ENCODE measurements at regions not wholly inside any gene's neighbourhood (a gene's known extent, or its start where the extent isn't known, plus 50 kb on each side); places are given as distances from the start of the nearest gene placed in this dataset.

- ChIA-PET CTCF (interaction anchor here (0.6 kb wide), 1 partner anchor 1389 kb away, joined by 3 read pairs; no protein-coding TSS in a partner anchor), POLR2A (no interaction called here)
- H3K27me3 Mint-ChIP-seq: no peaks in the 10 kb centered on the region
- Histone ChIP-seq H3K9me3 (ENCODE audit: control extremely low read depth in 1 of 3, control insufficient read depth in 2 of 3, insufficient read depth in 1 of 3, low read length in 2 of 3) (no peaks in the 10 kb centered on the region), H3K36me3 (replicated peaks in 1 of 2; ENCODE audit: control extremely low read depth in 1 of 2, control insufficient read depth in 1 of 2, extremely low read depth in 1 of 2, insufficient read depth in 2 of 2, low read length in 1 of 2) (no peaks in the 10 kb centered on the region), H3K27ac (ENCODE audit: low read length in 2 of 2) (no peak overlapping the region), H3K9ac (ENCODE audit: low read length) (no peak overlapping the region), H2AFZ (ENCODE audit: insufficient read depth, low read depth, low read length, poor library complexity, severe bottlenecking) (no peak overlapping the region), H3K27me3 (replicated peaks in 1 of 4; ENCODE audit: control extremely low read depth in 1 of 4, control insufficient read depth in 3 of 4, insufficient read depth in 4 of 4, low read length in 3 of 4) (no peaks in the 10 kb centered on the region), H3K4me1 (ENCODE audit: control insufficient read depth in 2 of 2, insufficient read depth in 2 of 2, low read length in 2 of 2) (no peaks in the 10 kb centered on the region), H3K4me2 (replicated peaks; ENCODE audit: low read depth, low read length, poor library complexity, severe bottlenecking) (no peak overlapping the region), H3K79me2 (ENCODE audit: control insufficient read depth, insufficient read depth, low read length) (no peaks in the 10 kb centered on the region), H3K4me3 (ENCODE audit: control extremely low read depth in 1 of 5, extremely low read depth in 1 of 5, insufficient read depth in 1 of 5, low read depth in 2 of 5, low read length in 4 of 5) (no peak overlapping the region), H4K20me1 (ENCODE audit: control insufficient read depth, insufficient read depth, low read length, poor library complexity, severe bottlenecking) (no peaks in the 10 kb centered on the region)
- intact Hi-C loops (cut with micrococcal nuclease): no loop called here
- H3K27ac Mint-ChIP-seq: no peak overlapping the region
- DNase-seq (no peak), ATAC-seq (ENCODE audit: low read depth) (no peak)
- WGBS (ENCODE audit: insufficient coverage): no CpG with 5 or more reads among the region's 2 CpGs
- H3K9me3 Mint-ChIP-seq (ENCODE audit: insufficient read depth): no peaks in the 10 kb centered on the region
- no peaks in the 10 kb centered on the region for H3K4me1 Mint-ChIP-seq
- H3K4me3 Mint-ChIP-seq: no peak overlapping the region
- TF ChIP-seq CTCF (IDR thresholded peaks at IDR 0.05) (no peak), EZH2 (IDR thresholded peaks at IDR 0.05; ENCODE audit: borderline replicate concordance, insufficient read depth, low read depth, low read length, poor library complexity, severe bottlenecking) (no peak)
Observed at GRCh38 chr15:47358876-47359275, 358.4 kb upstream of the SEMA6D start.

- Histone ChIP-seq H3K36me3 (replicated peaks in 1 of 2; ENCODE audit: control extremely low read depth in 1 of 2, control insufficient read depth in 1 of 2, extremely low read depth in 1 of 2, insufficient read depth in 2 of 2, low read length in 1 of 2) (no peaks in the 10 kb centered on the region), H3K9me3 (ENCODE audit: control extremely low read depth in 1 of 3, control insufficient read depth in 2 of 3, insufficient read depth in 1 of 3, low read length in 2 of 3) (peaks cover 0 to 4% (median 0%) of the 10 kb centered on the region in 3 donors), H3K9ac (ENCODE audit: low read length) (no peak overlapping the region), H3K79me2 (ENCODE audit: control insufficient read depth, insufficient read depth, low read length) (no peaks in the 10 kb centered on the region), H3K4me2 (replicated peaks; ENCODE audit: low read depth, low read length, poor library complexity, severe bottlenecking) (no peak overlapping the region), H2AFZ (ENCODE audit: insufficient read depth, low read depth, low read length, poor library complexity, severe bottlenecking) (no peak overlapping the region), H3K4me3 (ENCODE audit: control extremely low read depth in 1 of 5, extremely low read depth in 1 of 5, insufficient read depth in 1 of 5, low read depth in 2 of 5, low read length in 4 of 5) (no peak overlapping the region), H3K4me1 (ENCODE audit: control insufficient read depth in 2 of 2, insufficient read depth in 2 of 2, low read length in 2 of 2) (no peaks in the 10 kb centered on the region), H4K20me1 (ENCODE audit: control insufficient read depth, insufficient read depth, low read length, poor library complexity, severe bottlenecking) (no peaks in the 10 kb centered on the region), H3K27ac (ENCODE audit: low read length in 2 of 2) (no peak overlapping the region), H3K27me3 (replicated peaks in 1 of 4; ENCODE audit: control extremely low read depth in 1 of 4, control insufficient read depth in 3 of 4, insufficient read depth in 4 of 4, low read length in 3 of 4) (no peaks in the 10 kb centered on the region)
- Mint-ChIP-seq H3K27ac (no peak overlapping the region), H3K9me3 (ENCODE audit: insufficient read depth) (no peaks in the 10 kb centered on the region), H3K4me1 (no peaks in the 10 kb centered on the region), H3K27me3 (no peaks in the 10 kb centered on the region), H3K4me3 (no peak overlapping the region)
- POLR2A ChIA-PET: no interaction called here
- intact Hi-C loops (cut with micrococcal nuclease): no loop called here
- TF ChIP-seq CTCF (IDR thresholded peaks at IDR 0.05) (no peak), EZH2 (IDR thresholded peaks at IDR 0.05; ENCODE audit: borderline replicate concordance, insufficient read depth, low read depth, low read length, poor library complexity, severe bottlenecking) (no peak)
- CTCF ChIA-PET: no interaction called here
- no peak for ATAC-seq (ENCODE audit: low read depth)
- DNase-seq: no peak
Observed at GRCh38 chr15:47360305-47360704, 357.0 kb upstream of the SEMA6D start.

Measured in B cell (primary cell).